ENCODE measurements at regions not wholly inside any gene's neighbourhood (a gene's known extent, or its start where the extent isn't known, plus 50 kb on each side); places are given as distances from the start of the nearest gene placed in this dataset.

- Histone ChIP-seq H3K9me1 (ENCODE audit: control insufficient read depth, insufficient read depth, low read length) (no peaks in the 10 kb centered on the region), H3K9ac (ENCODE audit: insufficient read depth in 1 of 2, low read depth in 2 of 2, low read length in 2 of 2) (no peak overlapping the region), H3K4me3 (no peak overlapping the region), H3K27me3 (ENCODE audit: control insufficient read depth in 2 of 2, insufficient read depth in 2 of 2, low read length in 2 of 2) (no peaks in the 10 kb centered on the region), H3K9me3 (replicated peaks; ENCODE audit: control insufficient read depth, insufficient read depth, low read depth, low read length) (no peaks in the 10 kb centered on the region), H3K36me3 (ENCODE audit: control insufficient read depth, insufficient read depth, low read length) (no peaks in the 10 kb centered on the region), H3K27ac (ENCODE audit: extremely low read depth, low read depth, low read length) (no peak overlapping the region), H3K4me1 (replicated peaks in 1 of 2; ENCODE audit: control insufficient read depth in 2 of 2, insufficient read depth in 2 of 2, low read length in 2 of 2) (no peaks in the 10 kb centered on the region), H3K79me2 (ENCODE audit: control insufficient read depth, insufficient read depth, low read length) (no peaks in the 10 kb centered on the region), H2AFZ (ENCODE audit: low read depth, low read length) (no peak overlapping the region), H3K4me2 (ENCODE audit: insufficient read depth, low read length) (no peak overlapping the region), H4K20me1 (replicated peaks; ENCODE audit: control insufficient read depth, insufficient read depth, low read length) (no peaks in the 10 kb centered on the region)
- ChIA-PET POLR2A (no interaction called here), CTCF (ENCODE audit: low intra/inter-chr PET ratio) (no interaction called here)
- ATAC-seq: no peak
- no peak for FAIRE-seq
- no peak for DNase-seq (ENCODE audit: extremely low read depth in 1 of 4, low spot score in 3 of 4)
- in situ Hi-C loops (cut with MboI): no loop called here
- TF ChIP-seq SPI1 (IDR thresholded peaks at IDR 0.05; ENCODE audit: borderline replicate concordance, low read depth, low read length): no peak
- TF ChIP-seq ZNF449 (CRISPR knock-in tag; IDR thresholded peaks at IDR 0.05): no peak
- no peak for TF ChIP-seq KDM4B (IDR thresholded peaks at IDR 0.05; ENCODE audit: borderline replicate concordance in 2 of 2, low read depth in 1 of 2)
- no peak for TF ChIP-seq SAP30 (IDR thresholded peaks at IDR 0.05; ENCODE audit: borderline replicate concordance, insufficient read depth, low read depth, low read length, poor library complexity, severe bottlenecking)
- no peak for TF ChIP-seq MYBL2 (IDR thresholded peaks at IDR 0.05; ENCODE audit: low read depth)
- no peak for TF ChIP-seq MYBL2 (CRISPR knock-in tag; IDR thresholded peaks at IDR 0.05; ENCODE audit: borderline replicate concordance)
- no peak for TF ChIP-seq PHF20 (IDR thresholded peaks at IDR 0.05; ENCODE audit: partially characterized antibody)
- TF ChIP-seq NCOA2 (IDR thresholded peaks at IDR 0.05; ENCODE audit: partially characterized antibody in 2 of 2): no peak
- TF ChIP-seq ZNF696 (CRISPR knock-in tag; conservative IDR thresholded peaks at IDR 0.05): no peak
- 3% methylated on average over 3 of the region's 3 CpGs for WGBS (ENCODE audit: insufficient coverage, low coverage, missing lambda C conversion rate)
- BruUV-seq (replicated peaks): no TSS peak
- intact Hi-C loops (cut with micrococcal nuclease): no loop called here
These were observed 1296.7 kb downstream of the SUCLG1 start for GRCh38 chr2:83162421-83162820.
